ENCODE measurements at regions not wholly inside any gene's neighbourhood (a gene's known extent, or its start where the extent isn't known, plus 50 kb on each side); places are given as distances from the start of the nearest gene placed in this dataset.

GRCh38 chr4:141899103-141899502 is 262.7 kb downstream of the IL15 start:
- Histone ChIP-seq H3K27ac (ENCODE audit: insufficient read depth in 1 of 2, low read depth in 1 of 2, low read length in 2 of 2, poor library complexity in 1 of 2, severe bottlenecking in 2 of 2) (no peak overlapping the region), H3K27me3 (replicated peaks in 2 of 5; ENCODE audit: control insufficient read depth in 4 of 5, insufficient read depth in 5 of 5, low read length in 4 of 5) (no peaks in the 10 kb centered on the region), H3K9me3 (ENCODE audit: control extremely low read depth in 1 of 5, control insufficient read depth in 4 of 5, insufficient read depth in 2 of 5, low read depth in 1 of 5, low read length in 4 of 5) (no peaks in the 10 kb centered on the region), H3K4me1 (ENCODE audit: control extremely low read depth in 1 of 4, control insufficient read depth in 4 of 4, insufficient read depth in 4 of 4, low read length in 3 of 4) (peaks cover 0 to 9% (median 4%) of the 10 kb centered on the region in 4 experiments), H3K36me3 (ENCODE audit: control insufficient read depth in 4 of 4, insufficient read depth in 4 of 4, low read length in 3 of 4) (no peaks in the 10 kb centered on the region), H3K4me3 (ENCODE audit: control insufficient read depth in 1 of 7, extremely low read depth in 1 of 7, insufficient read depth in 4 of 7, low read depth in 2 of 7, low read length in 6 of 7) (no peak overlapping the region)
- no CpG with 5 or more reads among the region's 1 CpG for whole genome bisulfite sequencing (ENCODE audit: insufficient coverage)
- DNase-seq, result no peak
- ChIA-PET POLR2A (no interaction called here), CTCF (no interaction called here)

- DNase-seq, result no peak
- H3K4me3 ChIP-seq (ENCODE audit: control insufficient read depth in 1 of 7, extremely low read depth in 1 of 7, insufficient read depth in 4 of 7, low read depth in 2 of 7, low read length in 6 of 7), result no peak overlapping the region
- H3K36me3 ChIP-seq (ENCODE audit: control insufficient read depth in 4 of 4, insufficient read depth in 4 of 4, low read length in 3 of 4), result no peaks in the 10 kb centered on the region
- H3K27ac ChIP-seq (ENCODE audit: insufficient read depth in 1 of 2, low read depth in 1 of 2, low read length in 2 of 2, poor library complexity in 1 of 2, severe bottlenecking in 2 of 2), result no peak overlapping the region
- H3K4me1 ChIP-seq (ENCODE audit: control extremely low read depth in 1 of 4, control insufficient read depth in 4 of 4, insufficient read depth in 4 of 4, low read length in 3 of 4), result peaks cover 0 to 9% (median 4%) of the 10 kb centered on the region in 4 experiments
- POLR2A ChIA-PET, result no interaction called here
- no peaks in the 10 kb centered on the region for H3K27me3 ChIP-seq (replicated peaks in 2 of 5; ENCODE audit: control insufficient read depth in 4 of 5, insufficient read depth in 5 of 5, low read length in 4 of 5)
- H3K9me3 ChIP-seq (ENCODE audit: control extremely low read depth in 1 of 5, control insufficient read depth in 4 of 5, insufficient read depth in 2 of 5, low read depth in 1 of 5, low read length in 4 of 5), result no peaks in the 10 kb centered on the region
- CTCF ChIA-PET, result interaction anchor here (0.7 kb wide), 1 partner anchor 39 kb away, joined by 3 read pairs; no protein-coding TSS in a partner anchor
These were observed 263.2 kb downstream of the IL15 start for GRCh38 chr4:141899541-141899940.

GRCh38 chr4:141900856-141901255 is 264.5 kb downstream of the IL15 start:
- no peak for DNase-seq
- no peak overlapping the region for H3K4me3 ChIP-seq (ENCODE audit: control insufficient read depth in 1 of 7, extremely low read depth in 1 of 7, insufficient read depth in 4 of 7, low read depth in 2 of 7, low read length in 6 of 7)
- no peaks in the 10 kb centered on the region for H3K36me3 ChIP-seq (ENCODE audit: control insufficient read depth in 4 of 4, insufficient read depth in 4 of 4, low read length in 3 of 4)
- no peaks in the 10 kb centered on the region for H3K27me3 ChIP-seq (replicated peaks in 2 of 5; ENCODE audit: control insufficient read depth in 4 of 5, insufficient read depth in 5 of 5, low read length in 4 of 5)
- ChIA-PET POLR2A (no interaction called here), CTCF (no interaction called here)
- no peaks in the 10 kb centered on the region for H3K9me3 ChIP-seq (ENCODE audit: control extremely low read depth in 1 of 5, control insufficient read depth in 4 of 5, insufficient read depth in 2 of 5, low read depth in 1 of 5, low read length in 4 of 5)
- no peak overlapping the region for H3K27ac ChIP-seq (ENCODE audit: insufficient read depth in 1 of 2, low read depth in 1 of 2, low read length in 2 of 2, poor library complexity in 1 of 2, severe bottlenecking in 2 of 2)
- WGBS (ENCODE audit: insufficient coverage), result 90% methylated on average over 2 of the region's 4 CpGs
- peaks cover 0 to 9% (median 4%) of the 10 kb centered on the region in 4 experiments for H3K4me1 ChIP-seq (ENCODE audit: control extremely low read depth in 1 of 4, control insufficient read depth in 4 of 4, insufficient read depth in 4 of 4, low read length in 3 of 4)

- POLR2A ChIA-PET, result no interaction called here
- DNase-seq, result no peak
- CTCF ChIA-PET, result no interaction called here
These were observed 269.4 kb downstream of the IL15 start for GRCh38 chr4:141905751-141906150.

GRCh38 chr4:141909541-141909940 is 273.2 kb downstream of the IL15 start:
- ChIA-PET POLR2A (no interaction called here), CTCF (no interaction called here)
- Histone ChIP-seq H3K36me3 (ENCODE audit: control insufficient read depth in 4 of 4, insufficient read depth in 4 of 4, low read length in 3 of 4) (no peaks in the 10 kb centered on the region), H3K4me1 (ENCODE audit: control extremely low read depth in 1 of 4, control insufficient read depth in 4 of 4, insufficient read depth in 4 of 4, low read length in 3 of 4) (peaks cover 0 to 21% (median 4%) of the 10 kb centered on the region in 4 experiments), H3K27me3 (replicated peaks in 2 of 5; ENCODE audit: control insufficient read depth in 4 of 5, insufficient read depth in 5 of 5, low read length in 4 of 5) (no peaks in the 10 kb centered on the region), H3K9me3 (ENCODE audit: control extremely low read depth in 1 of 5, control insufficient read depth in 4 of 5, insufficient read depth in 2 of 5, low read depth in 1 of 5, low read length in 4 of 5) (no peaks in the 10 kb centered on the region), H3K27ac (ENCODE audit: insufficient read depth in 1 of 2, low read depth in 1 of 2, low read length in 2 of 2, poor library complexity in 1 of 2, severe bottlenecking in 2 of 2) (no peak overlapping the region), H3K4me3 (ENCODE audit: control insufficient read depth in 1 of 7, extremely low read depth in 1 of 7, insufficient read depth in 4 of 7, low read depth in 2 of 7, low read length in 6 of 7) (no peak overlapping the region)
- DNase-seq, result no peak

More at GRCh38 chr4:141905751-141906150, 269.4 kb downstream of the IL15 start:
- H3K9me3 ChIP-seq (ENCODE audit: control extremely low read depth in 1 of 5, control insufficient read depth in 4 of 5, insufficient read depth in 2 of 5, low read depth in 1 of 5, low read length in 4 of 5), result no peaks in the 10 kb centered on the region
- H3K4me3 ChIP-seq (ENCODE audit: control insufficient read depth in 1 of 7, extremely low read depth in 1 of 7, insufficient read depth in 4 of 7, low read depth in 2 of 7, low read length in 6 of 7), result no peak overlapping the region
- no peaks in the 10 kb centered on the region for H3K36me3 ChIP-seq (ENCODE audit: control insufficient read depth in 4 of 4, insufficient read depth in 4 of 4, low read length in 3 of 4)
- no peaks in the 10 kb centered on the region for H3K27me3 ChIP-seq (replicated peaks in 2 of 5; ENCODE audit: control insufficient read depth in 4 of 5, insufficient read depth in 5 of 5, low read length in 4 of 5)
- no peaks in the 10 kb centered on the region for H3K4me1 ChIP-seq (ENCODE audit: control extremely low read depth in 1 of 4, control insufficient read depth in 4 of 4, insufficient read depth in 4 of 4, low read length in 3 of 4)
- no peak overlapping the region for H3K27ac ChIP-seq (ENCODE audit: insufficient read depth in 1 of 2, low read depth in 1 of 2, low read length in 2 of 2, poor library complexity in 1 of 2, severe bottlenecking in 2 of 2)
- WGBS (ENCODE audit: insufficient coverage), result 100% methylated on average over 2 of the region's 3 CpGs

GRCh38 chr4:141912831-141913230 is 276.4 kb downstream of the IL15 start:
- H3K9me3 ChIP-seq (ENCODE audit: control extremely low read depth in 1 of 5, control insufficient read depth in 4 of 5, insufficient read depth in 2 of 5, low read depth in 1 of 5, low read length in 4 of 5), result no peaks in the 10 kb centered on the region
- ChIA-PET CTCF (interaction anchor here (1.0 to 1.8 kb wide), 3 partner anchors 12 to 113 kb away, joined by 3 to 6 read pairs (median 4); no protein-coding TSS in a partner anchor), POLR2A (interaction anchor here (0.6 kb wide), 1 partner anchor 688 kb away, joined by 4 read pairs; no protein-coding TSS in a partner anchor)
- DNase-seq, result peak; percentile 90 to 97 (median 96)
- H3K27ac ChIP-seq (ENCODE audit: insufficient read depth in 1 of 2, low read depth in 1 of 2, low read length in 2 of 2, poor library complexity in 1 of 2, severe bottlenecking in 2 of 2), result peak overlapping the region in 1 of 2 experiments; percentile 49
- H3K4me1 ChIP-seq (ENCODE audit: control extremely low read depth in 1 of 4, control insufficient read depth in 4 of 4, insufficient read depth in 4 of 4, low read length in 3 of 4), result peaks cover 0 to 21% (median 4%) of the 10 kb centered on the region in 4 experiments
- H3K4me3 ChIP-seq (ENCODE audit: control insufficient read depth in 1 of 7, extremely low read depth in 1 of 7, insufficient read depth in 4 of 7, low read depth in 2 of 7, low read length in 6 of 7), result peak overlapping the region in 1 of 7 experiments; percentile 3
- no CpG with 5 or more reads among the region's 4 CpGs for WGBS (ENCODE audit: insufficient coverage)
- H3K27me3 ChIP-seq (replicated peaks in 2 of 5; ENCODE audit: control insufficient read depth in 4 of 5, insufficient read depth in 5 of 5, low read length in 4 of 5), result no peaks in the 10 kb centered on the region
- H3K36me3 ChIP-seq (ENCODE audit: control insufficient read depth in 4 of 4, insufficient read depth in 4 of 4, low read length in 3 of 4), result no peaks in the 10 kb centered on the region

- H3K4me1 ChIP-seq (ENCODE audit: control extremely low read depth in 1 of 4, control insufficient read depth in 4 of 4, insufficient read depth in 4 of 4, low read length in 3 of 4), result peaks cover 0 to 21% (median 4%) of the 10 kb centered on the region in 4 experiments
- no peaks in the 10 kb centered on the region for H3K27me3 ChIP-seq (replicated peaks in 2 of 5; ENCODE audit: control insufficient read depth in 4 of 5, insufficient read depth in 5 of 5, low read length in 4 of 5)
- peak overlapping the region in 1 of 2 experiments; percentile 12 for H3K27ac ChIP-seq (ENCODE audit: insufficient read depth in 1 of 2, low read depth in 1 of 2, low read length in 2 of 2, poor library complexity in 1 of 2, severe bottlenecking in 2 of 2)
- no peak overlapping the region for H3K4me3 ChIP-seq (ENCODE audit: control insufficient read depth in 1 of 7, extremely low read depth in 1 of 7, insufficient read depth in 4 of 7, low read depth in 2 of 7, low read length in 6 of 7)
- no peaks in the 10 kb centered on the region for H3K36me3 ChIP-seq (ENCODE audit: control insufficient read depth in 4 of 4, insufficient read depth in 4 of 4, low read length in 3 of 4)
- no peaks in the 10 kb centered on the region for H3K9me3 ChIP-seq (ENCODE audit: control extremely low read depth in 1 of 5, control insufficient read depth in 4 of 5, insufficient read depth in 2 of 5, low read depth in 1 of 5, low read length in 4 of 5)
- peak in 1 of 3 donors; percentile 28 for DNase-seq
- CTCF ChIA-PET, result interaction anchor here (1.6 to 1.8 kb wide), 2 partner anchors 11 to 26 kb away, joined by 4 to 6 read pairs; no protein-coding TSS in a partner anchor
- POLR2A ChIA-PET, result interaction anchor here (0.6 kb wide), 1 partner anchor 62 kb away, joined by 3 read pairs; no protein-coding TSS in a partner anchor
- no CpG with 5 or more reads among the region's 1 CpG for WGBS (ENCODE audit: insufficient coverage)
These were observed 277.5 kb downstream of the IL15 start for GRCh38 chr4:141913928-141914327.
